KOPT-K1 (cell line): ENCODE measurements at regions not wholly inside any gene's neighbourhood (a gene's known extent, or its start where the extent isn't known, plus 50 kb on each side); places are given as distances from the start of the nearest gene placed in this dataset.
"Not testable (repeated sequence)": the region's sequence is repeated elsewhere in the genome, so short reads cannot be mapped to it uniquely, and the experiment has no call there.

ENCODE experiments used
- H3K27ac ChIP-seq: fragments of 200-600 bp; sonication (generic); 2 replicates; pipeline ENCODE4 v1.5.1; 2016; ENCODE audit warnings: antibody characterized with exemption, mild to moderate bottlenecking, low read depth, low read length; ENCODE audit not compliant: poor library complexity, severe bottlenecking
- H3K36me3 ChIP-seq: fragments of 200-600 bp; sonication (generic); 2 replicates; pipeline ENCODE4 v1.5.1; 2017; ENCODE audit warnings: antibody characterized with exemption, mild to moderate bottlenecking, low read length, moderate library complexity; ENCODE audit not compliant: insufficient read depth
- H3K9me3 ChIP-seq: fragments of 200-600 bp; sonication (generic); 2 replicates; pipeline ENCODE4 v1.5.1; 2017; ENCODE audit warnings: antibody characterized with exemption, low read length, mild to moderate bottlenecking; ENCODE audit not compliant: insufficient read depth, poor library complexity, severe bottlenecking

GRCh38 chr16:88263681-88264287, 119.0 kb upstream of the ZNF469 start:
- H3K9me3 ChIP-seq, H3K27ac ChIP-seq, H3K36me3 ChIP-seq: not testable (repeated sequence)

DNA sequence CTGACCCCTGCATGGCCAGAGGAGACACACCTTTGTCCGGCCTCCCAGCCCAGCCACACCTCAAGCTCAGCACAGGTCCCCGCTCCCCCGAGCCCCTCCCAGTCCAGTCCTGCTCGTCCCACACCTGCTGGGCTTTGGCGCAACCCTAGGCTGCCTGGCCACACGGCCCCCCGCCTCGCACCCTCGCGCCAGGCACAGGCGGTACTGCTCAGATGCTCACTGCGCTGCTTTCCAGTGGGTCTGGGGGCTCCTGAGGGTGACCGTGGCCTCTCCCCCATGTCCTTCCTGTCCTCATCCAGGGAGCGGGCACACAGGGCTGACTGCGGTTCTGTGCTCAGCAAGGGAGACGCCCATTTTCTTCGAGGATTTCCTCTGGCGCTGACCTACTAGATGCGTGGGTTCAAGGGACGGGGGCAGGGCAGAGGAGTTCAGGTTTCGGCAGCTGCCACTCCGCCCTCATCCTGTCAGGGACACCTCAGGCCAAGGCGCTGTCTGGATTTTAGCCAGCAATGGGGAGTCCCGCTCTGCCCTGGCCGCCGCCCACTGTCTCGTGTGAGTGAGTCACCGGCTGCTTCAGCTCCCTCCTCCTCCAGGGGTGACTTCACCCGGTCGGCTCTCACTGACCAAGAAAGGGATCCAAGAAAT, 118.0 kb upstream of the ZNF469 start:
- Histone ChIP-seq H3K27ac (no peak overlapping the region), H3K9me3 (no peaks in the 10 kb centered on the region), H3K36me3 (no peaks in the 10 kb centered on the region)

- H3K9me3 ChIP-seq, H3K36me3 ChIP-seq, H3K27ac ChIP-seq: not testable (repeated sequence)
Observed at GRCh38 chr16:88265286-88265938, 117.3 kb upstream of the ZNF469 start.

- H3K36me3 ChIP-seq, H3K27ac ChIP-seq: not testable (repeated sequence)
Observed at GRCh38 chr16:88266036-88266435, 116.7 kb upstream of the ZNF469 start.

GRCh38 chr16:88266935-88267551, 115.7 kb upstream of the ZNF469 start:
- H3K27ac ChIP-seq, H3K9me3 ChIP-seq, H3K36me3 ChIP-seq: not testable (repeated sequence)

More at GRCh38 chr16:88266036-88266435, 116.7 kb upstream of the ZNF469 start:
- H3K9me3 ChIP-seq: not testable (repeated sequence)

DNA sequence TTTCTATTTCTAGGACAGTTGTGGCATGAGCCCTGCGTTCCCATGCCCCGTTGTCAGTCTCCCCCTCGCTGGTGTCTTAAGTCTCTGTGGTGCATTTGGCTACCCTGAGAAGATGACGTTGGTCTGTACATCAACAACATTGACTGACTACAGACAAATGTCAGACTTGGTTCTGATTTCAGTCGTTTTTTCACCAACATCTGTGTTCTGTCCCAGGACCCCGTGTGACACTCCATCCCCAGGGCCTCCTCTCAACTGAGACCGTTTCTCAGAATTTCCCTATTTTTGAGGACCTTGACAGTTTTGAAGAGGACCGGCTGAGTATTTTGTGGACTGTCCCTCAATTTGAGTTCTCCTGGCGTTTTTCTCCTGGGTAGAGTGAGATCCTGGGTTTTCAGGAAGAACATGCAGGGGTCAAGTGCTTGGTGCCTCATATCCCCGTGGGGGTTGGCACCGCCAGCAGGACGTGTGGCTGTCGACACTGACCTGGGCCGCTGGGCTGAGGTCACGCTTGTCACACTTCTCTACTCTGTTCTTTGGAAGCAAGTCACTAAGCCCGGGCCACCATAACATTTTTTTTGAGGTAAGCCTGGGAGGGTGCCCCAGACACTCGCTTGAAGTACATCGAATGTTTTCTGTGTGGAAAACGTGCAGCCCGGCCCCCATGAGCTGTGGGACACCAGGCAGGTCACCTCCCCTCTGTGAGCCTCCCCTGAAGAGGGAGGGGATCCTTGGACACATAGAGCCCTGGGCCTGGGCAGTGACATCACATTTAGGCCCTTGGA, 114.4 kb upstream of the ZNF469 start:
- H3K36me3 ChIP-seq, H3K9me3 ChIP-seq, H3K27ac ChIP-seq: not testable (repeated sequence)

GRCh38 chr16:88270171-88270790, 112.5 kb upstream of the ZNF469 start:
- not testable (repeated sequence) for H3K9me3 ChIP-seq, H3K27ac ChIP-seq, H3K36me3 ChIP-seq

GRCh38 chr16:88271296-88271695, 111.5 kb upstream of the ZNF469 start:
- not testable (repeated sequence) for H3K27ac ChIP-seq, H3K36me3 ChIP-seq, H3K9me3 ChIP-seq

DNA sequence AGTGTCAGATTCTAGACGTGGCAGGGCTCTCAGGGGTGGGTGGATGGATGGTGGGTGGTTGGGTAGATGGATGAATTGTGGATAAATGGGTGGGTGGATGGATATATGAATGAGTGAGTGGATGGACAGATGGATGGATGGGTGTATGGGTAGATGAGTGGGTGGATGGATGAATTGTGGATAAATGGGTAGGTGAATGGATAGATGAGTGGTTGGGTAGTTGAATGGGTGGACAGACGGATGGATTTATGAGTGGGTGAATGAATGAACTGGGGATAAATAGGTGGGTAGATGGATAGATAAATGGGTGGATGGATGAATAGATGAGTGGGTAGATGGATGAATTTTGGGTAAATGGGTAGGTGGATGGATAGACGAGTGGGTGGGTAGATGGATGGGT, 111.0 kb upstream of the ZNF469 start:
- H3K27ac ChIP-seq, H3K36me3 ChIP-seq, H3K9me3 ChIP-seq: not testable (repeated sequence)

DNA sequence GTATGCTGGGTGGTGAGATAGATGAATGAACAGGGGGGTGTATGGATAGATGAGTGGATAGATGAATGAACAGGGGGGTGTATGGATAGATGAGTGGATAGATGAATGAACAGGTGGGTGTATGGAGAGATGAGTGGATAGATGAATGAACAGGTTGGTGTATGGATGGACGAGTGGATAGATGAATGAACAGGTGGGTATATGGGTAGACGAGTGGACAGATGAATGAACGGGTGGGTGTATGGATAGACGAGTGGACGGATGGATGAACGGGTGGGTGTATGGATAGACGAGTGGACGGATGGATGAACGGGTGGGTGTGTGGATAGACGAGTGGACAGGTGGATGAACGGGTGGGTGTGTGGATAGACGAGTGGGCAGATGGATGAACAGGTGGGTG, 110.3 kb upstream of the ZNF469 start:
- H3K27ac ChIP-seq, H3K9me3 ChIP-seq: not testable (repeated sequence)

DNA sequence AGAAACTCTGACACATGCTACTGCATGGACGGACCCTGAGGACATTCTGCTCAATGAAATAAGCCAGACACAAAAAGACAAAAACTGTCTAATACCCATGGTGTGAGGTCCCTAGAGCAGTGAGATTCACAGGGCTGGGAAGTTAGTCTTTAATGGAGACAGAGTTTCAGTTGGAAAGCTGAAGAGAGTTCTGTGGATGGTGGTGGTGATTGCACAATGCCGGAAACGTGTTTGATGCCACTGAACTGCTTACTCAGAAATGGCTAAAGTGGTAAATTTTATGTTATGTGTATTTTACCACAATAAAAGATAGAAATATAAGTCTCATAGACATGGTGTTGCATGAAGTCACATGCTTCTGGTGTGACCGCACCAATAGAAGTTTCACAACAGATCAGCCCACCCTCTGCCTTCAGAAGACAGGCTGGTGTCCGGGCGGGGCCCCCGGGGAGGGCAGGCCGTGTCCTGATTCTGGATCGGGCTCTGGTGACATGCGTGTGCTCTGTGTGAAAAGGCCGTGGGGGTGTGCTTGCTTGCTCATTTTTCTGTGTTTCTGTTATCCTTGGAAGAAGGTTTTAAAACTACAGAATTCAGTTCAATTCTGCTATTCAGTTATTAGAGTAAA, 108.5 kb upstream of the ZNF469 start:
- H3K27ac ChIP-seq, H3K36me3 ChIP-seq: not testable (repeated sequence)
- peaks cover 14% of the 10 kb centered on the region for H3K9me3 ChIP-seq

More for the DNA sequence above, 110.3 kb upstream of the ZNF469 start:
- not testable (repeated sequence) for H3K36me3 ChIP-seq

- H3K36me3 ChIP-seq: no peaks in the 10 kb centered on the region
- H3K9me3 ChIP-seq: peaks cover 20% of the 10 kb centered on the region
- no peak overlapping the region for H3K27ac ChIP-seq
Observed at GRCh38 chr16:88274847-88275246, 107.9 kb upstream of the ZNF469 start.

DNA sequence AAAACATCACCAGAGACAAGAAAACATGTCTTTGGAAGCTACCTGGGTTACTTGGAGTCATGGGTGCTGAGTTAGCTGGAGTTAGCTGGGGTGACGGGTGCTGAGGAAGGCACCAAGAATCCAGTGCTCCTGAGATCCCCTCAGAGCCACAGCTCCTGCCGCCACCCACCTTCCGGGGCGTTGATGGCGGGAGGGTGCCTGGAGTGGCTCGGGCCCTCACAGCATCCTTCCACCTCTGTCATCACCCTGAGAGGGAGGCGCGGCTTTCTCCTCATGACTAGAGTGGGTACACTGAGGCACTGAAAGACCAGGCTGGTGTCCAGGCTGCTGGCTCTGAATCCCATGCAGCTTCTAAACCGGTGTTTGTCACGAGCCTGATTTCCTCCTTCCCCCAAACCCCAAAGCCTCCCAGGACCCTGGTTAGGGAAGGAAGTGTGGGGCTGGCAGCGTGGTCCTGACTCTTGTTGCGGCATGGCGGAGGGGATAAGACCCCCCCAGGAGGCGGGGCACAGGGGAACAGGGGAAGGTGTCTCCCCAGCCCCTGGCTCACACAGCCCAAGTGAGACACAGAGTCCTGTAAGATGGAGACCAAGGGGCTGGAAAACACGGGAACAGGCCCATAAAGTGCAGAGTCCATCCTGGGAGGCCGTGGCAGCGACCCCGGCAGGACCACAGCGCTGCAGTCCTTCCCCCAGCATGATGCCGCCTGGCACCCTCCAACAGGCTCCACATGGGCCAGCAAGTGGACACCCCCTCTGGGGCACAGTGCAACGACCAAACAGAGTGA, 107.2 kb upstream of the ZNF469 start:
- H3K9me3 ChIP-seq: peaks cover 27% of the 10 kb centered on the region
- not testable (repeated sequence) for H3K36me3 ChIP-seq, H3K27ac ChIP-seq

GRCh38 chr16:88276123-88276588, 106.6 kb upstream of the ZNF469 start:
- peaks cover 31% of the 10 kb centered on the region for H3K9me3 ChIP-seq
- H3K27ac ChIP-seq, H3K36me3 ChIP-seq: not testable (repeated sequence)
